Activated naive CD8-positive, alpha-beta T cell treated with anti-CD3 and anti-CD28 coated beads, Interleukin-2, amount 50 U/mL, for 24 hours (primary cell): ENCODE measurements at regions not wholly inside any gene's neighbourhood (a gene's known extent, or its start where the extent isn't known, plus 50 kb on each side); places are given as distances from the start of the nearest gene placed in this dataset.
"Not testable (repeated sequence)": the region's sequence is repeated elsewhere in the genome, so short reads cannot be mapped to it uniquely, and the experiment has no call there.

ENCODE experiments used
- ATAC-seq: fragments of 150-1000 bp; cut with Tn5 transposase; one replicate; pipeline ENCODE4 v1.10.0; 2021
- DNase-seq: peaks from one replicate; pipeline ENCODE4 v3.0.0; 2021
- H3K27ac Mint-ChIP-seq: one replicate; pipeline ENCODE4 v1.8.0; 2021; ENCODE audit warnings: mild to moderate bottlenecking, mixed read lengths
- H3K27me3 Mint-ChIP-seq: one replicate; pipeline ENCODE4 v1.8.0; 2021; ENCODE audit warnings: mixed read lengths
- H3K36me3 Mint-ChIP-seq: one replicate; pipeline ENCODE4 v1.8.0; 2021; ENCODE audit warnings: low read depth, mixed read lengths
- H3K4me1 Mint-ChIP-seq: one replicate; pipeline ENCODE4 v1.8.0; 2021; ENCODE audit warnings: mixed read lengths
- H3K4me3 Mint-ChIP-seq: one replicate; pipeline ENCODE4 v1.8.0; 2021; ENCODE audit warnings: mild to moderate bottlenecking, moderate library complexity, mixed read lengths
- H3K9me3 Mint-ChIP-seq: one replicate; pipeline ENCODE4 v1.8.0; 2021; ENCODE audit warnings: mixed read lengths

GRCh38 chr18:64401268-64402060 is 252.6 kb upstream of the LINC00305 start:
- Mint-ChIP-seq H3K4me3 (no peak overlapping the region), H3K36me3 (no peaks in the 10 kb centered on the region), H3K27ac (no peak overlapping the region), H3K27me3 (no peaks in the 10 kb centered on the region), H3K4me1 (no peaks in the 10 kb centered on the region), H3K9me3 (no peaks in the 10 kb centered on the region)
- DNase-seq = no peak
- ATAC-seq = no peak

GRCh38 chr18:64399566-64399965 is 250.7 kb upstream of the LINC00305 start:
- DNase-seq = no peak
- H3K9me3 Mint-ChIP-seq = no peaks in the 10 kb centered on the region
- no peak overlapping the region for H3K4me3 Mint-ChIP-seq
- H3K36me3 Mint-ChIP-seq = no peaks in the 10 kb centered on the region
- no peak overlapping the region for H3K27ac Mint-ChIP-seq
- no peak for ATAC-seq
- no peaks in the 10 kb centered on the region for H3K27me3 Mint-ChIP-seq
- no peaks in the 10 kb centered on the region for H3K4me1 Mint-ChIP-seq

GRCh38 chr18:64398320-64398719 is 249.4 kb upstream of the LINC00305 start:
- H3K27ac Mint-ChIP-seq = no peak overlapping the region
- no peaks in the 10 kb centered on the region for H3K4me1 Mint-ChIP-seq
- no peaks in the 10 kb centered on the region for H3K27me3 Mint-ChIP-seq
- H3K36me3 Mint-ChIP-seq = no peaks in the 10 kb centered on the region
- H3K9me3 Mint-ChIP-seq = no peaks in the 10 kb centered on the region
- no peak for ATAC-seq
- DNase-seq = no peak
- H3K4me3 Mint-ChIP-seq = no peak overlapping the region

GRCh38 chr18:64392202-64392601 is 243.3 kb upstream of the LINC00305 start:
- Mint-ChIP-seq H3K9me3 (no peaks in the 10 kb centered on the region), H3K27ac (no peak overlapping the region), H3K4me3 (no peak overlapping the region), H3K27me3 (no peaks in the 10 kb centered on the region), H3K36me3 (no peaks in the 10 kb centered on the region), H3K4me1 (no peaks in the 10 kb centered on the region)
- ATAC-seq (no peak), DNase-seq (no peak)

- Mint-ChIP-seq H3K27ac (no peak overlapping the region), H3K27me3 (no peaks in the 10 kb centered on the region), H3K4me1 (no peaks in the 10 kb centered on the region), H3K36me3 (no peaks in the 10 kb centered on the region), H3K9me3 (no peaks in the 10 kb centered on the region), H3K4me3 (no peak overlapping the region)
- ATAC-seq (no peak), DNase-seq (no peak)
These were observed 235.2 kb upstream of the LINC00305 start for GRCh38 chr18:64384101-64384500.

GRCh38 chr18:64380117-64380516 is 231.2 kb upstream of the LINC00305 start:
- Mint-ChIP-seq H3K27me3 (no peaks in the 10 kb centered on the region), H3K36me3 (no peaks in the 10 kb centered on the region), H3K4me3 (no peak overlapping the region), H3K4me1 (no peaks in the 10 kb centered on the region), H3K27ac (no peak overlapping the region), H3K9me3 (peaks cover 12% of the 10 kb centered on the region)
- DNase-seq (no peak), ATAC-seq (no peak)

GRCh38 chr18:64379662-64380061 is 230.8 kb upstream of the LINC00305 start:
- no peak overlapping the region for H3K4me3 Mint-ChIP-seq
- ATAC-seq = no peak

GRCh38 chr18:64377446-64377845 is 228.6 kb upstream of the LINC00305 start:
- DNase-seq (no peak), ATAC-seq (no peak)
- H3K27ac Mint-ChIP-seq = no peak overlapping the region
- no peaks in the 10 kb centered on the region for H3K36me3 Mint-ChIP-seq
- H3K4me1 Mint-ChIP-seq = no peaks in the 10 kb centered on the region
- no peaks in the 10 kb centered on the region for H3K27me3 Mint-ChIP-seq
- H3K9me3 Mint-ChIP-seq = peaks cover 12% of the 10 kb centered on the region
- H3K4me3 Mint-ChIP-seq = no peak overlapping the region

More at GRCh38 chr18:64379662-64380061, 230.8 kb upstream of the LINC00305 start:
- Mint-ChIP-seq H3K27me3 (no peaks in the 10 kb centered on the region), H3K27ac (no peak overlapping the region), H3K9me3 (peaks cover 12% of the 10 kb centered on the region), H3K36me3 (no peaks in the 10 kb centered on the region), H3K4me1 (no peaks in the 10 kb centered on the region)
- no peak for DNase-seq

- no peaks in the 10 kb centered on the region for H3K27me3 Mint-ChIP-seq
- no peaks in the 10 kb centered on the region for H3K4me1 Mint-ChIP-seq
- ATAC-seq = no peak
- no peak for DNase-seq
- H3K36me3 Mint-ChIP-seq = no peaks in the 10 kb centered on the region
- H3K4me3 Mint-ChIP-seq = no peak overlapping the region
- H3K27ac Mint-ChIP-seq = no peak overlapping the region
- H3K9me3 Mint-ChIP-seq = peaks cover 12% of the 10 kb centered on the region
These were observed 224.0 kb upstream of the LINC00305 start for GRCh38 chr18:64372850-64373249.

- not testable (repeated sequence) for H3K27me3 Mint-ChIP-seq, H3K9me3 Mint-ChIP-seq, H3K36me3 Mint-ChIP-seq, H3K27ac Mint-ChIP-seq, DNase-seq, H3K4me3 Mint-ChIP-seq, H3K4me1 Mint-ChIP-seq, ATAC-seq
These were observed 221.0 kb upstream of the LINC00305 start for GRCh38 chr18:64369830-64370440.

GRCh38 chr18:64365106-64365505 is 216.2 kb upstream of the LINC00305 start:
- H3K4me3 Mint-ChIP-seq = no peak overlapping the region
- DNase-seq (no peak), ATAC-seq (no peak)
- H3K36me3 Mint-ChIP-seq = no peaks in the 10 kb centered on the region
- H3K27ac Mint-ChIP-seq = no peak overlapping the region
- peaks cover 18% of the 10 kb centered on the region for H3K9me3 Mint-ChIP-seq
- no peaks in the 10 kb centered on the region for H3K27me3 Mint-ChIP-seq
- no peaks in the 10 kb centered on the region for H3K4me1 Mint-ChIP-seq

GRCh38 chr18:64337673-64338072 is 188.8 kb upstream of the LINC00305 start:
- H3K36me3 Mint-ChIP-seq = no peaks in the 10 kb centered on the region
- no peak overlapping the region for H3K27ac Mint-ChIP-seq
- H3K4me1 Mint-ChIP-seq = no peaks in the 10 kb centered on the region
- H3K4me3 Mint-ChIP-seq = no peak overlapping the region
- ATAC-seq (no peak), DNase-seq (no peak)
- peaks cover 2% of the 10 kb centered on the region for H3K27me3 Mint-ChIP-seq
- no peaks in the 10 kb centered on the region for H3K9me3 Mint-ChIP-seq

- Mint-ChIP-seq H3K4me1 (no peaks in the 10 kb centered on the region), H3K36me3 (no peaks in the 10 kb centered on the region), H3K27me3 (peaks cover 2% of the 10 kb centered on the region), H3K9me3 (no peaks in the 10 kb centered on the region), H3K4me3 (no peak overlapping the region), H3K27ac (no peak overlapping the region)
- DNase-seq (no peak), ATAC-seq (no peak)
These were observed 188.1 kb upstream of the LINC00305 start for GRCh38 chr18:64337018-64337417.

- peaks cover 3% of the 10 kb centered on the region for H3K9me3 Mint-ChIP-seq
- no peak overlapping the region for H3K4me3 Mint-ChIP-seq
- no peaks in the 10 kb centered on the region for H3K36me3 Mint-ChIP-seq
- ATAC-seq = no peak
- peaks cover 1% of the 10 kb centered on the region for H3K27me3 Mint-ChIP-seq
- H3K4me1 Mint-ChIP-seq = no peaks in the 10 kb centered on the region
- DNase-seq = no peak
- H3K27ac Mint-ChIP-seq = no peak overlapping the region
These were observed 185.9 kb upstream of the LINC00305 start for GRCh38 chr18:64334748-64335147.

- no peaks in the 10 kb centered on the region for H3K36me3 Mint-ChIP-seq
- peaks cover 3% of the 10 kb centered on the region for H3K9me3 Mint-ChIP-seq
- H3K4me1 Mint-ChIP-seq = no peaks in the 10 kb centered on the region
- H3K27me3 Mint-ChIP-seq = peaks cover 1% of the 10 kb centered on the region
- no peak for ATAC-seq
- no peak overlapping the region for H3K27ac Mint-ChIP-seq
- no peak for DNase-seq
- H3K4me3 Mint-ChIP-seq = no peak overlapping the region
These were observed 184.7 kb upstream of the LINC00305 start for GRCh38 chr18:64333584-64333983.
